ENCODE measurements at regions not wholly inside any gene's neighbourhood (a gene's known extent, or its start where the extent isn't known, plus 50 kb on each side); places are given as distances from the start of the nearest gene placed in this dataset.

DNA sequence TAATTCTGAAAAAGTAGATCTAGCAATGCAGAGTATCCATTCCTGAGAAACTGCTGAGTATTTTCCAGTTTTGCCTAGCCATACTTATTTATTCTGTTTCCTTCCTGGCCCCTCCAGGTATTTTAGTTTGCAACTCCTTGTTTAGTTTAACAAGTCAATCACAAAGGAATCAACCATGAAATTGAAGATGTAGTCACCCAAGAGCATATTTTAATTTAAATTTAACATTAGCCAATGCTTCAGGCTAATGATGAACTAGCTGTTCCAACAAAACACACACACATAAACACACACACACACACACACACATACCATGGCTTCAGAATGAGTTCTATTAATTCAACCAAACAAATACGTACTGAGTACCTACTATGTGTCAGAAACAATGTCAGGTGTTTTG lies 332.8 kb upstream of the ERCC4 start:
- H3K4me2 ChIP-seq (ENCODE audit: low read depth, low read length): no peak overlapping the region
- no peak overlapping the region for H2BK5ac ChIP-seq (ENCODE audit: low read depth, low read length, poor library complexity, severe bottlenecking)
- in situ Hi-C loops (cut with MboI; ENCODE audit: low sequenced_read_pairs) (no loop called here), intact Hi-C loops (cut with micrococcal nuclease) (no loop called here), dilution Hi-C loops (cut with HindIII; ENCODE audit: low sequenced_read_pairs, unreplicated experiment) (no loop called here)
- no peak overlapping the region for H2AK5ac ChIP-seq (ENCODE audit: low read depth, low read length)
- H3K27me3 ChIP-seq (ENCODE audit: control insufficient read depth, insufficient read depth, low read length): no peaks in the 10 kb centered on the region
- H4K20me1 ChIP-seq (ENCODE audit: insufficient read depth, low read length): no peaks in the 10 kb centered on the region
- H2AK9ac ChIP-seq (replicated peaks; ENCODE audit: low read depth, low read length, poor library complexity): no peak overlapping the region
- no peaks in the 10 kb centered on the region for H3K9me1 ChIP-seq (ENCODE audit: insufficient read depth, low read length)
- DNase-seq (no peak), ATAC-seq (ENCODE audit: low read depth) (no peak)
- H2BK120ac ChIP-seq (ENCODE audit: low read depth, low read length): no peak overlapping the region
- POLR2A ChIA-PET (ENCODE audit: unreplicated experiment): no interaction called here
- H3K14ac ChIP-seq (replicated peaks; ENCODE audit: low read depth, low read length): no peak overlapping the region
- H3K36me3 ChIP-seq (ENCODE audit: control insufficient read depth, insufficient read depth, low read length): no peaks in the 10 kb centered on the region
- H3K18ac ChIP-seq (ENCODE audit: low read depth, low read length): no peak overlapping the region
- H3K9ac ChIP-seq (ENCODE audit: low read depth, low read length): no peak overlapping the region
- no peaks in the 10 kb centered on the region for H3K79me1 ChIP-seq (ENCODE audit: low read depth in 1 of 2, low read length in 2 of 2)
- peaks cover 10% of the 10 kb centered on the region for H3K9me3 ChIP-seq (ENCODE audit: control insufficient read depth, insufficient read depth, low read length)
- TF ChIP-seq NFE2L2 (IDR thresholded peaks at IDR 0.05; ENCODE audit: low read depth, low read length) (no peak), CTCF (conservative IDR thresholded peaks at IDR 0.05; ENCODE audit: low read depth, low read length) (no peak), RCOR1 (IDR thresholded peaks at IDR 0.05; ENCODE audit: insufficient replicate concordance, low read length) (no peak), POLR2A (IDR thresholded peaks at IDR 0.05; ENCODE audit: low read depth, low read length) (no peak), CEBPB (IDR thresholded peaks at IDR 0.05; ENCODE audit: low read depth, low read length) (no peak), MAFK (IDR thresholded peaks at IDR 0.05; ENCODE audit: low read depth, low read length) (no peak), RAD21 (IDR thresholded peaks at IDR 0.05; ENCODE audit: low read length) (no peak), MAZ (IDR thresholded peaks at IDR 0.05; ENCODE audit: borderline replicate concordance, low read depth, low read length) (no peak), CHD1 (IDR thresholded peaks at IDR 0.05; ENCODE audit: low read depth, low read length) (no peak), BHLHE40 (IDR thresholded peaks at IDR 0.05; ENCODE audit: low read depth, low read length) (no peak), MXI1 (IDR thresholded peaks at IDR 0.05; ENCODE audit: borderline replicate concordance, low read depth, low read length) (no peak), RFX5 (IDR thresholded peaks at IDR 0.05; ENCODE audit: low read depth, low read length) (no peak), FOS (IDR thresholded peaks at IDR 0.05; ENCODE audit: low read depth, low read length) (no peak), SMC3 (IDR thresholded peaks at IDR 0.05; ENCODE audit: low read depth, low read length) (no peak)
- TF ChIP-seq, protein P1, sequence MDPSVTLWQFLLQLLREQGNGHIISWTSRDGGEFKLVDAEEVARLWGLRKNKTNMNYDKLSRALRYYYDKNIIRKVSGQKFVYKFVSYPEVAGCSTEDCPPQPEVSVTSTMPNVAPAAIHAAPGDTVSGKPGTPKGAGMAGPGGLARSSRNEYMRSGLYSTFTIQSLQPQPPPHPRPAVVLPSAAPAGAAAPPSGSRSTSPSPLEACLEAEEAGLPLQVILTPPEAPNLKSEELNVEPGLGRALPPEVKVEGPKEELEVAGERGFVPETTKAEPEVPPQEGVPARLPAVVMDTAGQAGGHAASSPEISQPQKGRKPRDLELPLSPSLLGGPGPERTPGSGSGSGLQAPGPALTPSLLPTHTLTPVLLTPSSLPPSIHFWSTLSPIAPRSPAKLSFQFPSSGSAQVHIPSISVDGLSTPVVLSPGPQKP (IDR thresholded peaks at IDR 0.05; ENCODE audit: borderline replicate concordance, low read depth, low read length): no peak
- TF ChIP-seq, protein P2, sequence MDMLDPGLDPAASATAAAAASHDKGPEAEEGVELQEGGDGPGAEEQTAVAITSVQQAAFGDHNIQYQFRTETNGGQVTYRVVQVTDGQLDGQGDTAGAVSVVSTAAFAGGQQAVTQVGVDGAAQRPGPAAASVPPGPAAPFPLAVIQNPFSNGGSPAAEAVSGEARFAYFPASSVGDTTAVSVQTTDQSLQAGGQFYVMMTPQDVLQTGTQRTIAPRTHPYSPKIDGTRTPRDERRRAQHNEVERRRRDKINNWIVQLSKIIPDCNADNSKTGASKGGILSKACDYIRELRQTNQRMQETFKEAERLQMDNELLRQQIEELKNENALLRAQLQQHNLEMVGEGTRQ (IDR thresholded peaks at IDR 0.05; ENCODE audit: low read depth, low read length): no peak
- no CpG with 5 or more reads among the region's 1 CpG for WGBS, 2 experiments (ENCODE audit: extremely low coverage in 2 of 2, insufficient read length in 1 of 2)
- no peak overlapping the region for H3K27ac ChIP-seq (ENCODE audit: insufficient read depth, low read length)
- CTCF ChIA-PET: no interaction called here
- no peak overlapping the region for H3K56ac ChIP-seq (ENCODE audit: extremely low read depth, insufficient read depth, low read length)
- H2AFZ ChIP-seq (replicated peaks; ENCODE audit: low read length, poor library complexity): no peak overlapping the region
- no peak overlapping the region for H4K8ac ChIP-seq (ENCODE audit: low read depth in 2 of 2, low read length in 2 of 2)
- no peak overlapping the region for H3K4me3 ChIP-seq (ENCODE audit: insufficient read depth, low read depth, low read length)
- no peaks in the 10 kb centered on the region for H3K4me1 ChIP-seq (ENCODE audit: control insufficient read depth, insufficient read depth, low read length)
- H2BK20ac ChIP-seq (ENCODE audit: low read depth, low read length): no peak overlapping the region
- no peak overlapping the region for H4K5ac ChIP-seq (ENCODE audit: low read depth, low read length)
- H3K4ac ChIP-seq (ENCODE audit: low read depth, low read length): no peak overlapping the region
- H3K23ac ChIP-seq (ENCODE audit: low read depth, low read length): no peak overlapping the region
- H4K91ac ChIP-seq (ENCODE audit: insufficient read depth, low read depth, low read length): no peak overlapping the region
- no peak overlapping the region for H2BK15ac ChIP-seq (ENCODE audit: low read depth, low read length)
- BruUV-seq (replicated peaks): no TSS peak

Data from IMR-90 (cell line).